ENCODE measurements at regions not wholly inside any gene's neighbourhood (a gene's known extent, or its start where the extent isn't known, plus 50 kb on each side); places are given as distances from the start of the nearest gene placed in this dataset.

DNA sequence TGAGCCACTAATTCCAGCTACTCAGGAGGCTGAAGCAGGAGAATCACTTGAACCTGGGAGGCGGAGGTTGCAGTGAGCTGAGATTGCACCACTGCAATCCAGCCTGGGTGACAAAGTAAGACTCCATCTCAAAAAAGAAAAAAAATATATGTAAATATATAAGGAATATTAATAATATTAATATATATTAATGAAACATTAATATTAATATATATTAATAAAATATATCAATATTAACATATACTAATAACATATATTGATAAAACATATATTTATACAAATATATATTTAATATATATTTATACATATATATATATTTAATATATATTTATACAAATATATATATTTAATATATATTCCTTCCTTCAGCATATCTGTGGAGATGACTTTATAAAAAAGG lies 338.0 kb downstream of the NPIPA8 start:
- H3F3A ChIP-seq (ENCODE audit: insufficient read depth, low read length) = no peaks in the 10 kb centered on the region
- TF ChIP-seq EZH2 (optimal IDR thresholded peaks at IDR 0.05; ENCODE audit: low read depth, low read length) (no peak), CTCF (IDR thresholded peaks at IDR 0.05; ENCODE audit: low read length) (no peak), EZH2phosphoT487 (IDR thresholded peaks at IDR 0.05; ENCODE audit: low read length) (no peak)
- no peak for DNase-seq

GRCh38 chr16:17994027-17994426 lies 342.5 kb downstream of the NPIPA8 start:
- Histone ChIP-seq H3K9ac (ENCODE audit: low read length) (no peak overlapping the region), H3K9me3 (replicated peaks; ENCODE audit: insufficient read depth, low read length) (no peaks in the 10 kb centered on the region), H4K20me1 (ENCODE audit: insufficient read depth, low read length) (no peaks in the 10 kb centered on the region), H3K4me1 (ENCODE audit: low read length) (no peaks in the 10 kb centered on the region), H3F3A (ENCODE audit: insufficient read depth, low read length) (no peaks in the 10 kb centered on the region), H3K36me3 (replicated peaks; ENCODE audit: insufficient read depth, low read length) (no peaks in the 10 kb centered on the region), H3K27ac (ENCODE audit: low read length) (no peak overlapping the region), H2AFZ (ENCODE audit: low read length) (no peak overlapping the region), H3K79me2 (ENCODE audit: low read length) (no peaks in the 10 kb centered on the region), H3K9me2 (replicated peaks; ENCODE audit: insufficient read depth, low read length) (no peaks in the 10 kb centered on the region), H3K4me3 (ENCODE audit: low read length) (no peak overlapping the region), H3K27me3 (replicated peaks; ENCODE audit: insufficient read depth, low read length) (no peaks in the 10 kb centered on the region), H3K4me2 (ENCODE audit: low read depth, low read length) (no peak overlapping the region)
- TF ChIP-seq EZH2 (optimal IDR thresholded peaks at IDR 0.05; ENCODE audit: low read depth, low read length) (no peak), CTCF (IDR thresholded peaks at IDR 0.05; ENCODE audit: low read length) (no peak), EZH2phosphoT487 (IDR thresholded peaks at IDR 0.05; ENCODE audit: low read length) (no peak)
- DNase-seq = no peak

More for the DNA sequence above, 338.0 kb downstream of the NPIPA8 start:
- no peaks in the 10 kb centered on the region for H3K27me3 ChIP-seq (replicated peaks; ENCODE audit: insufficient read depth, low read length)
- no peaks in the 10 kb centered on the region for H3K79me2 ChIP-seq (ENCODE audit: low read length)
- no peak overlapping the region for H3K27ac ChIP-seq (ENCODE audit: low read length)
- H3K4me2 ChIP-seq (ENCODE audit: low read depth, low read length) = no peak overlapping the region
- no peak overlapping the region for H3K4me3 ChIP-seq (ENCODE audit: low read length)
- H3K9me2 ChIP-seq (replicated peaks; ENCODE audit: insufficient read depth, low read length) = no peaks in the 10 kb centered on the region
- H3K9ac ChIP-seq (ENCODE audit: low read length) = no peak overlapping the region
- H2AFZ ChIP-seq (ENCODE audit: low read length) = no peak overlapping the region
- no peaks in the 10 kb centered on the region for H3K9me3 ChIP-seq (replicated peaks; ENCODE audit: insufficient read depth, low read length)
- H3K4me1 ChIP-seq (ENCODE audit: low read length) = no peaks in the 10 kb centered on the region
- H4K20me1 ChIP-seq (ENCODE audit: insufficient read depth, low read length) = no peaks in the 10 kb centered on the region
- no peaks in the 10 kb centered on the region for H3K36me3 ChIP-seq (replicated peaks; ENCODE audit: insufficient read depth, low read length)

DNA sequence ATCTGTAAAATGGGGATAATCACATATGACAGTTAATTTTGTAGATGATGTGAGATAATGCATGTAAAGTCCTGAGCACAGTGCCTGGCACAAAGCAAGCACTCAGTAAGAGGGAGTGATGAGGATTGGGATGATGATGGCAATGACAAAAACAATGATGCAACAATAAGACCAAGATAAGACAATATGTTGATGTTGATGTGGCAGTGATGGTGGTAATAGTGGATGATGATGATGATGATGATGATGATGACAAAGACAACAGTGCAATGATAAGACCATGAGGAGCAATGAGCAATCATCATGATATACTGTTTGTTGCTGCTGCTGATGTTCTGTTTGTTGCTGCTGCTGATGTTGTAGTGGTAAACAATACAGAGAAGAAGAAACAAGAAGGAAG lies 344.1 kb downstream of the NPIPA8 start:
- TF ChIP-seq EZH2 (optimal IDR thresholded peaks at IDR 0.05; ENCODE audit: low read depth, low read length) (no peak), EZH2phosphoT487 (IDR thresholded peaks at IDR 0.05; ENCODE audit: low read length) (no peak), CTCF (IDR thresholded peaks at IDR 0.05; ENCODE audit: low read length) (no peak)
- no peaks in the 10 kb centered on the region for H3K36me3 ChIP-seq (replicated peaks; ENCODE audit: insufficient read depth, low read length)
- H3K27me3 ChIP-seq (replicated peaks; ENCODE audit: insufficient read depth, low read length) = no peaks in the 10 kb centered on the region
- no peaks in the 10 kb centered on the region for H3K9me2 ChIP-seq (replicated peaks; ENCODE audit: insufficient read depth, low read length)
- no peak overlapping the region for H3K27ac ChIP-seq (ENCODE audit: low read length)
- H3K79me2 ChIP-seq (ENCODE audit: low read length) = no peaks in the 10 kb centered on the region
- no peak overlapping the region for H3K4me3 ChIP-seq (ENCODE audit: low read length)
- no peaks in the 10 kb centered on the region for H3K9me3 ChIP-seq (replicated peaks; ENCODE audit: insufficient read depth, low read length)
- H3K9ac ChIP-seq (ENCODE audit: low read length) = no peak overlapping the region
- H3K4me2 ChIP-seq (ENCODE audit: low read depth, low read length) = no peak overlapping the region
- no peaks in the 10 kb centered on the region for H4K20me1 ChIP-seq (ENCODE audit: insufficient read depth, low read length)
- no peak overlapping the region for H2AFZ ChIP-seq (ENCODE audit: low read length)
- H3F3A ChIP-seq (ENCODE audit: insufficient read depth, low read length) = no peaks in the 10 kb centered on the region
- no peaks in the 10 kb centered on the region for H3K4me1 ChIP-seq (ENCODE audit: low read length)
- DNase-seq = no peak

Measured in MM.1S (cell line).